PFSK-1 (cell line): ENCODE measurements at regions not wholly inside any gene's neighbourhood (a gene's known extent, or its start where the extent isn't known, plus 50 kb on each side); places are given as distances from the start of the nearest gene placed in this dataset.

Source experiments
- FOXP2 ChIP-seq: optimal IDR thresholded peaks from 2 replicates; pipeline ENCODE3; 2011; ENCODE audit warnings: borderline replicate concordance, control low read depth, inconsistent platforms; ENCODE audit not compliant: insufficient read depth; ENCODE audit errors: extremely low read length, extremely low read depth
- POLR2AphosphoS5 ChIP-seq: IDR thresholded peaks from 2 replicates; pipeline ENCODE4 v1.6.1; 2012; ENCODE audit warnings: low read depth, mild to moderate bottlenecking, control low read depth, low read length, moderate library complexity
- TAF1 ChIP-seq: IDR thresholded peaks from 2 replicates; pipeline ENCODE4 v1.6.1; 2012; ENCODE audit warnings: low read length, control low read depth, borderline replicate concordance; ENCODE audit not compliant: insufficient read depth
- TF ChIP-seq, protein P1 (sequence below), 2 experiments: IDR thresholded peaks; 2 replicates each; pipeline versions ENCODE4 v1.6.1 to v1.8.0; 2011 to 2012; ENCODE audit warnings: low read depth in 2 of 2, low read length in 2 of 2, control low read depth in 1 of 2, inconsistent platforms in 1 of 2, mild to moderate bottlenecking in 1 of 2, moderate library complexity in 1 of 2; ENCODE audit not compliant: insufficient read depth in 1 of 2

- TF ChIP-seq TAF1 (no peak), POLR2AphosphoS5 (no peak), FOXP2 (no peak)
- TF ChIP-seq, protein P1, sequence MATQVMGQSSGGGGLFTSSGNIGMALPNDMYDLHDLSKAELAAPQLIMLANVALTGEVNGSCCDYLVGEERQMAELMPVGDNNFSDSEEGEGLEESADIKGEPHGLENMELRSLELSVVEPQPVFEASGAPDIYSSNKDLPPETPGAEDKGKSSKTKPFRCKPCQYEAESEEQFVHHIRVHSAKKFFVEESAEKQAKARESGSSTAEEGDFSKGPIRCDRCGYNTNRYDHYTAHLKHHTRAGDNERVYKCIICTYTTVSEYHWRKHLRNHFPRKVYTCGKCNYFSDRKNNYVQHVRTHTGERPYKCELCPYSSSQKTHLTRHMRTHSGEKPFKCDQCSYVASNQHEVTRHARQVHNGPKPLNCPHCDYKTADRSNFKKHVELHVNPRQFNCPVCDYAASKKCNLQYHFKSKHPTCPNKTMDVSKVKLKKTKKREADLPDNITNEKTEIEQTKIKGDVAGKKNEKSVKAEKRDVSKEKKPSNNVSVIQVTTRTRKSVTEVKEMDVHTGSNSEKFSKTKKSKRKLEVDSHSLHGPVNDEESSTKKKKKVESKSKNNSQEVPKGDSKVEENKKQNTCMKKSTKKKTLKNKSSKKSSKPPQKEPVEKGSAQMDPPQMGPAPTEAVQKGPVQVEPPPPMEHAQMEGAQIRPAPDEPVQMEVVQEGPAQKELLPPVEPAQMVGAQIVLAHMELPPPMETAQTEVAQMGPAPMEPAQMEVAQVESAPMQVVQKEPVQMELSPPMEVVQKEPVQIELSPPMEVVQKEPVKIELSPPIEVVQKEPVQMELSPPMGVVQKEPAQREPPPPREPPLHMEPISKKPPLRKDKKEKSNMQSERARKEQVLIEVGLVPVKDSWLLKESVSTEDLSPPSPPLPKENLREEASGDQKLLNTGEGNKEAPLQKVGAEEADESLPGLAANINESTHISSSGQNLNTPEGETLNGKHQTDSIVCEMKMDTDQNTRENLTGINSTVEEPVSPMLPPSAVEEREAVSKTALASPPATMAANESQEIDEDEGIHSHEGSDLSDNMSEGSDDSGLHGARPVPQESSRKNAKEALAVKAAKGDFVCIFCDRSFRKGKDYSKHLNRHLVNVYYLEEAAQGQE (IDR thresholded peaks at IDR 0.05; ENCODE audit: insufficient read depth in 1 of 2, low read depth in 2 of 2, low read length in 2 of 2), result no peak
These were observed 291.2 kb upstream of the RUNX1 start for GRCh38 chr21:35340273-35340672.
